Stimulated activated CD4-positive, alpha-beta T cell treated with anti-CD3 and anti-CD28 coated beads, Interleukin-1b, Interleukin-23, amount 100 ng/mL, for 1 hour (primary cell): ENCODE measurements at regions not wholly inside any gene's neighbourhood (a gene's known extent, or its start where the extent isn't known, plus 50 kb on each side); places are given as distances from the start of the nearest gene placed in this dataset.
"Not testable (repeated sequence)": the region's sequence is repeated elsewhere in the genome, so short reads cannot be mapped to it uniquely, and the experiment has no call there.

ENCODE experiments used
- DNase-seq, 2 donors: peaks; one replicate each; pipeline ENCODE4 v3.0.0-alpha.2; 2020; ENCODE audit warnings: low read depth in 2 of 2

DNA sequence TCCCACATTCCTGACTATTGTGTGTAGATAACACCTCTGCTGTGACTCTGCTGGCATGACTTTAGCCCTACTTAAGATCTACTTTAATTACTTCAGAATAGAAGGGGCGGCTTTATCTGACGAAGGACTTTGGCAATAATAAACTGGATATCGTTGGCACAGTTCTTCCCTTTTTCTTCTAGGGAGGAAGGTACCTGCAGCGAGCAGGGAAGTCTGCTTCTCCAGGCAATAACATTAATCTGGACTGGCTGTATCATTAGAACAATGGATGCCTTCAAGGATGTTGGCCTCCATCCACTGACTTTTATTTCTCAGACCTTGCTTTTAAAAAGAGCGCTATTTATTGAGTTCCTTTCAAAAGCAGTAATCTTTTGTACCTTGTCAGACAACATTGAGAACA lies 172.6 kb upstream of the THSD7A start:
- DNase-seq: no peak

DNA sequence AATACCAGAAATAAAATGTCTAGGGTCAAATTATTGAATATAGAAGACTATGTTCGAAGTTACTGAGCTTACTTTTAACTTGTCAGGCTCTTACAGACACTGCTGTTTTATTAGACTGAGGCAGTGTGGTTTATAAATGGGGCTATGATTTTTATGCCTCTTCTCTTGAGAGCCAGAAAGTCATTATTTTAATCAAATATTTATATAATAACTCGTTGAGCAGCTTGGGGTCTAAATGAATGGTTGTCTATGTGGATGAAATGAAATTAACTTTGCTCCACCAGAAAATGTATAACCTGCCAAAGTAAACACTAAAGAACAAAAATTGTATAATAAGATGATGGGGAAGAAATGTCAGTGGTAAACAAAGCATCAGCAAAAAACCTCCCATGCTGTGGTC lies 175.6 kb upstream of the THSD7A start:
- no peak for DNase-seq

GRCh38 chr7:12013983-12014382 lies 182.0 kb upstream of the THSD7A start:
- no peak for DNase-seq

- no peak for DNase-seq
These were observed 184.4 kb upstream of the THSD7A start for GRCh38 chr7:12016439-12016838.

DNA sequence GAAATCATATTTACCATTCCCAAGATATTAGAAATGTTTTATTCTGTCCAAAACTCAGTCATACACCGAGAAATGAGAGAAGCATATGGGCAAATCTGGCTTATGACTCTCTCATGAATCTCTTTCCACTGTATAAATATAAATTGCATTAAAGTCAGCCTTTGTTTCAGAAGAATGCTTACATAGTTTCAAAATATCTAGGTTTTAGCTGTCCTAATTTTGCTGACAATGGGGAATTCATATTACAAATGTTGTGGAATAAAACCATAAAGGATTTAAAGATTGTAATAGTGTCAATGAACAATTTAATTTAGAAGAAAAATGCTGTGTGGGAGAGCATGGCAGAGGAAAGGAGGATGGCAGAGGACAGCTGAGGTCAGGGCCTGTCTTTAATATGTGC lies 185.0 kb upstream of the THSD7A start:
- DNase-seq: no peak

- not testable (repeated sequence) for DNase-seq
These were observed 189.1 kb upstream of the TMEM106B start for GRCh38 chr7:12022011-12022410.

- DNase-seq: no peak
These were observed 185.8 kb upstream of the TMEM106B start for GRCh38 chr7:12025246-12025645.

DNA sequence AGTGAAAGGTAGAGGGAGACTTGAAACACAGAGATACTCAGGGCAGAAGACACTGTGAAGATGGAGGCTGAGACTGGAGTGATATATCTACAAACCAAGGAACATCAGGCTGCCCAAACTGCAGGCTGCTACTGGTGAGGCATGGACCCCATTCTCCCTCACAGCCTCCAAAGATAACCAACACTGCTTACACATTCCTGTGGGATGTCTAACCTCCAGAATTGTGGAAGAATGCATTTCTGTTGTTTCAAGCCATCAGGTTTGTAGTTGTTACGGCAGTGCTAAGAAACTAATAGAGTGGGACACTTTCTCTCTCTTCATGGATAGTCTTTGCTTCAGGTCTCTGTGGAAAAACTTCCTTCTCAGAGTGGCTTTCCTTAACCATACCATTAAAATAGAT lies 182.6 kb upstream of the TMEM106B start:
- no peak for DNase-seq

GRCh38 chr7:12030116-12030515 lies 181.0 kb upstream of the TMEM106B start:
- DNase-seq: no peak

DNA sequence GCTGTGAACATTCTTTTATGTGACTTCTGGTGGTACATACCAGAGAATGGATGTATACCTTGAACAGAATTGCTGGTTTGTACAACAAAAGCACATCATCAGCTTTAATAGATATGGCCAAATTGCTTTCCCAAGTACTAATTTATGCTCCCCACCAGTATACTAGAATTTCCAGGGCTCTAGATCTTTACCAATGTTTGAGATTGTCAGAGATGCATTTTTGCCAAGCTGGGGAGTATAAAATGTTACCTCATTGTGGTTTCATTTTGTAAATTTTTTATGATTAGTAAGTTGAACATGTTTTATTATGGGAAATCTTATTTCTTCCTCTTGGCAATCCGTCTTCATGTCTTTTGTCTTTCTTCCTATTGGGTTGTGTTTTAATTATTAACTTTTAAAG lies 179.9 kb upstream of the TMEM106B start:
- no peak for DNase-seq

DNA sequence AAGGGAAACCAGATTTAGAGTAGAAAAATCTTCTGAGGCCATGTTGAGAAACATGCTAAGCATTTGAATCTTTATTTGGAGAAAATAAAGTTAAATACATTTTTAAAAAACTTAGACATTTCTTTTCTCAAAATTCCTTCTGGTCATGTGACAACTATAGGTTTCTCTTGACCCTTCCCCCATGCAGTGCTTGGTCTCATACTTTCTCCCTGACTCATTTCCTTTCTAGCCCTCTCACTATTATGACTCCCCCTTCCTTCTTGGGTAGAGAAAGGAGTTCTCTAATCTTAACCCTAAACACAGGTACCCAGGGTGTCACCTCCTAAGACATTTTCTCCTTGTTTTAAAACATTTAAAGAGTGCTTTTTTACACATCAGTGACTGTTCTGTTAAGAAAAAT lies 179.5 kb upstream of the TMEM106B start:
- DNase-seq: no peak

GRCh38 chr7:12032146-12032545 lies 178.9 kb upstream of the TMEM106B start:
- no peak for DNase-seq

- DNase-seq: not testable (repeated sequence)
These were observed 167.6 kb upstream of the TMEM106B start for GRCh38 chr7:12043457-12043856.

DNA sequence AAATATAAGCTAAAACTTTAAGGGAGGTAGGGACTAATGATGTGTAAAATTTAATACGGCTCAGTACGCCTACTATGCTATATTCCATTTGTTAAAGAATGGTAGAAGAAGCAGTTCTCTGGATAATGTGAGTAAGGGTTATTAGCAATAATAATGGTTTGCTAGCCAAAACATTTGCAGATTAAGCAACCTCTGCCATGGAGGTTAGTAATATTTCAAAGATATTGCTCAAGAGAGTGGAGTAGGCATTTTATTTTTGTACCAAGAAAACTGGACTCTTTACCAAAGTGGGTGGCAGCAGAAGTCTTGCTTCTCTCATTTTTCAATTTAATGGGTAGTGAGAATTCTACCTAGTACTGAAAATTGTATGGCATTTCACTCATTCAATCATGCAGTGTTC lies 158.9 kb upstream of the TMEM106B start:
- DNase-seq: no peak

DNA sequence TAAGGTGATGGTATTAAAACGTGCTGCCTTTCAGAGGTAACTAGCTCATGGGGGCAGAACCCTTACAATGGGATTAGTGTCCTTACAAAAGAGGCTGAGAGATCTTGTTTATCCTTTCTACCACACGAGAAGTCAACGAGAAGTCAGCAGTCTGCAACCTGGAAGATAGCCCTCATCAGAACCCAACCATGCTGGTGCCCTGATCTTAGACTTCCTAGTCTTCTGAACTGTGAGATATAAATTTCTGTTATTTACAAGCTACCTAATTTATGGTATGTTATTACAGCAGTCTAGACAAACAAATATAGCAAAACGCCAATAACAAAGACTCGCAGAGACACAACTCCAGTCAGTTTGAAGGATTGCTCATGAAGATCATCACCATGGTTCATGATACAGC lies 157.5 kb upstream of the TMEM106B start:
- no peak for DNase-seq

- no peak for DNase-seq
These were observed 156.3 kb upstream of the TMEM106B start for GRCh38 chr7:12054830-12055229.

DNA sequence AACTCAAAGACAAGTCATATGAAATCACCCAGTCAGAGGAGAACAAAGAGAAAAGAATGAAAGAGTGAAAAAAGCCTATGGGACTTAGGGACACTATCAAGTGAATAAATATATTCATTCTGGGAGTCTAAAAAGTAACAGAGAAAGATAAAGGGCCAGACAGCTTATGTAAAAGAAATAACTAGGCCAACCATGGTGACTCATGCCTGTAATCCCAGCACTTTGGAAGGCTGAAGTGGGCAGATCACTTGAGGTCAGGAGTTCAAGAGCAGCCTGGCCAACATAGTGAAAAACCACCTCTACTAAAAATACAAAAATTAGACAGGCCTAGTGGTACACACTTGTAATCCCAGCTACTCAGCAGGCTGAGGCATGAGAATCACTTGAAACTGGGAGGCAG lies 154.7 kb upstream of the TMEM106B start:
- no peak for DNase-seq

DNA sequence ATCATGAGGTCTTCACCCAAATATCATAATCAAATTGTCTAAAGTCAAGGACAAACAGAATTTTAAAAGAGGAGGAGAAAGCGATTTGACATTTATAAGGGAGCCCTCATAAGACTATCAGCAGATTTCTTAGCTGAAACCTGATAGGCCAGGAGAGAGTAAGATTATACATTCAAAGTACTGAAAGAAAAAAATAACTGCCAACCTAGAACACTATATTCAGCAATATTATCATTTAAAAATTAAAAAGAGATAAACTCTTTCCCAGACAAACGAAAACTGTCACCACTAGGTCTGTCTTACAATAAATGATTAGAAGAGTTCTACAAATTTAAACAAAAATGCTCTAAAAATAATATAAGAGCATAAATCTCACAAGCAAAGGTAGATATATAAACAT lies 154.1 kb upstream of the TMEM106B start:
- DNase-seq: no peak

GRCh38 chr7:12062062-12062461 lies 149.0 kb upstream of the TMEM106B start:
- no peak for DNase-seq

GRCh38 chr7:12064586-12065127 lies 146.4 kb upstream of the TMEM106B start:
- no peak for DNase-seq

DNA sequence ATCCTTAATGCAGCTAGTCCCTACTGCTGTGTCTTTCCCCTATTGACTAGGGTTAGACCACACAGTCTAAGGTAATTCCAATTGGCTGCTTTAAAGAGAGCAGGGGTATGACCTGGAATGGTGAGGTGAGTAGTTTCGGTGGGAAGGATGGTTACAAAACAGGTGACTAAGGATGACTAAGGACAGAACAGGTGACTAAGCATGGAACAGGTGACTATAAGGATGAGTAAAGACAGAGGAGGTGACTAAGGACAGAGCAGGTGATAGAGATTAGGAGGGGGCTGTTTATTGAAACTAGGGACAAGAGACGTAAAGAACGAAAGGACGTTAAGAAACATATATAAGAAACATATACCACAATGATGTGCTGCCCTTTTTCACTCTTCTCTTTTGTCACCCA lies 145.1 kb upstream of the TMEM106B start:
- no peak for DNase-seq

GRCh38 chr7:12066521-12066920 lies 144.6 kb upstream of the TMEM106B start:
- DNase-seq: no peak

DNA sequence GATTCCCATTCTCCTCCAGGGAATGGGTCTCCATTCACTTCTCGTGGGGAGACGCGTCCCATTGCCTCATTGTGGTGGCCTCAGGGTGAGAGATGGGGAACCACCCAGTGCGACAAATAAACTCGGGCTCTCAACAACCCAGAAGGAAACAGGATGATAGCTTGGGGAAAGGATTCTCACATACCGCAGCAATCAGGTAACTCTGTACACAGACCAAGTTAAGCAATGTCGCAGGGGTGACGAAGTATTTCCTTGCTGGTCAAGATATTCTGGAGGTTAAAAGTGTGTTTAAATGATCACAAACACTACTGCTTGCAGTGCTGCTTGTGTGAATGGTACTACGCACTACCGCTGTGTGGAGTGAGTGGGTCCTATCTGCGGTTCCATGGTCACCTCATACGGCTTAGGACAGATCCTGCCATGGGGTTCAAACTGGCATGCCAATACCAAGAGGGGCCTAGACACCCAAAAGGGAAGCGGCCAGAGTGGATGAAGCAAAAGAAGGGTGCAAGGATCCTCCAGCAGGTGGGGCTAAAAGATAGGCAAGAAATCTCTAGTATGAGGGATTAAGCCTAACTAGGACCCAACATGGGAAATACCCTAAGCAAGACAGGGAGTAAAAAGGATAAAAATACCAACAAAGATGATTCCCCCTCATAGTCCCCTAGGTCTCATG lies 143.8 kb upstream of the TMEM106B start:
- DNase-seq: peak; percentile 24 to 26

GRCh38 chr7:12069757-12070156 lies 141.3 kb upstream of the TMEM106B start:
- DNase-seq: no peak
